Panc1 (cell line): ENCODE measurements at regions not wholly inside any gene's neighbourhood (a gene's known extent, or its start where the extent isn't known, plus 50 kb on each side); places are given as distances from the start of the nearest gene placed in this dataset.

Source experiments
- ATAC-seq: fragments of 200-7000 bp; cut with Tn5 transposase; 2 replicates; pipeline ENCODE4 v1.9.1; 2020; ENCODE audit warnings: mild to moderate bottlenecking, moderate library complexity
- BruUV-seq: library from RNA; stranded (reverse); fragments of 400-500 nt; replicated peaks from 2 replicates; lab custom pipeline; 2021; lab: Mats Ljungman, UMichigan
- CTCF ChIA-PET: fragments of 300-600 bp; sonication (Branson Sonifier 250); formaldehyde crosslinking; loops from one replicate; lab custom pipeline; 2022; ENCODE audit warnings: antibody characterized with exemption; lab: Charles Lee
- POLR2A ChIA-PET: fragments of 300-600 bp; sonication (Branson Sonifier 250); formaldehyde crosslinking; loops from one replicate; lab custom pipeline; 2022; ENCODE audit warnings: antibody characterized with exemption; lab: Charles Lee
- DNase-seq: peaks from one replicate; pipeline ENCODE4 v3.0.0-alpha.2; 2010; ENCODE audit warnings: low read depth, low spot score
- H3K27ac ChIP-seq: 2 replicates; pipeline ENCODE4 v1.5.1; 2011; ENCODE audit warnings: mild to moderate bottlenecking, low read length, inconsistent platforms
- H3K27me3 ChIP-seq: fragments of 200-500 bp; sonication (Bioruptor generic); 2 replicates; pipeline ENCODE4 v1.6.0; 2014; ENCODE audit warnings: low read length, inconsistent platforms; ENCODE audit not compliant: control insufficient read depth, insufficient read depth
- H3K36me3 ChIP-seq: fragments of 200-500 bp; sonication (Bioruptor generic); 2 replicates; pipeline ENCODE4 v1.5.1; 2014; ENCODE audit warnings: inconsistent platforms, mild to moderate bottlenecking, low read length, moderate library complexity; ENCODE audit not compliant: control insufficient read depth, insufficient read depth
- H3K4me1 ChIP-seq: 2 replicates; pipeline ENCODE4 v1.5.1; 2011; ENCODE audit warnings: inconsistent platforms, mild to moderate bottlenecking, low read length, moderate library complexity; ENCODE audit not compliant: control insufficient read depth, insufficient read depth
- H3K4me3 ChIP-seq, 2 experiments: 2 replicates each; pipeline ENCODE4 v1.5.1; 2011 to 2012; ENCODE audit warnings: low read depth in 2 of 2, low read length in 2 of 2, mild to moderate bottlenecking in 2 of 2, inconsistent platforms in 1 of 2, moderate library complexity in 1 of 2
- H3K9me3 ChIP-seq: fragments of 200-500 bp; sonication (Bioruptor generic); 2 replicates; pipeline ENCODE4 v1.5.1; 2014; ENCODE audit warnings: low read depth, mild to moderate bottlenecking, inconsistent platforms, low read length, moderate library complexity; ENCODE audit not compliant: control insufficient read depth, insufficient read depth
- CTCF ChIP-seq: fragments of 450-650 bp; IDR thresholded peaks from 2 replicates; pipeline ENCODE4 v1.5.1; 2017; ENCODE audit warnings: mild to moderate bottlenecking
- POLR2AphosphoS5 ChIP-seq: IDR thresholded peaks from 2 replicates; pipeline ENCODE4 v1.6.1; 2012; ENCODE audit warnings: mild to moderate bottlenecking, low read depth, low read length, moderate library complexity
- REST ChIP-seq, 2 experiments: IDR thresholded peaks; 2 replicates each; pipeline ENCODE4 v1.6.1; 2011 to 2012; ENCODE audit warnings: low read depth in 2 of 2, control low read depth in 1 of 2, low read length in 1 of 2, mild to moderate bottlenecking in 1 of 2, moderate library complexity in 1 of 2; ENCODE audit not compliant: insufficient read depth in 1 of 2
- SIN3A ChIP-seq: IDR thresholded peaks from 2 replicates; pipeline ENCODE4 v1.6.1; 2012; ENCODE audit warnings: low read depth, mild to moderate bottlenecking, low read length, moderate library complexity, borderline replicate concordance; ENCODE audit not compliant: insufficient read depth
- TCF7L2 ChIP-seq: IDR thresholded peaks from 2 replicates; pipeline ENCODE4 v1.6.1; 2011; ENCODE audit warnings: mild to moderate bottlenecking, low read depth, low read length, inconsistent platforms
- in situ Hi-C: cut with HindIII; loops from 2 replicates; pipeline ENCODE4 v1.10.0; 2016; ENCODE audit warnings: low sequenced_read_pairs, low pct_unique_long_range_greater_than_20kb
- intact Hi-C: fragments of 100-400 bp; cut with micrococcal nuclease; formaldehyde crosslinking; loops from one replicate; pipeline ENCODE4 v1.10.0; 2022; ENCODE audit not compliant: unreplicated experiment

GRCh38 chr10:125333769-125334168 lies 173.4 kb upstream of the CTBP2 start:
- H3K27me3 ChIP-seq = no peaks in the 10 kb centered on the region
- no peaks in the 10 kb centered on the region for H3K36me3 ChIP-seq
- no peak for DNase-seq
- intact Hi-C loops = no loop called here
- no peak for TF ChIP-seq REST (IDR thresholded peaks at IDR 0.05; ENCODE audit: insufficient read depth in 1 of 2, low read depth in 2 of 2, low read length in 1 of 2)
- TF ChIP-seq SIN3A = no peak
- TF ChIP-seq POLR2AphosphoS5 = no peak
- TF ChIP-seq TCF7L2 = no peak
- TF ChIP-seq CTCF = no peak
- CTCF ChIA-PET = no interaction called here
- BruUV-seq = no TSS peak
- no peaks in the 10 kb centered on the region for H3K9me3 ChIP-seq
- no peaks in the 10 kb centered on the region for H3K4me1 ChIP-seq
- no peak overlapping the region for H3K27ac ChIP-seq
- H3K4me3 ChIP-seq = no peak overlapping the region
- no peak for ATAC-seq
- POLR2A ChIA-PET = no interaction called here
- in situ Hi-C loops = no loop called here

- CTCF ChIA-PET = no interaction called here
- TF ChIP-seq POLR2AphosphoS5 = no peak
- TF ChIP-seq CTCF = no peak
- TF ChIP-seq TCF7L2 = no peak
- TF ChIP-seq SIN3A = no peak
- no peak for TF ChIP-seq REST (IDR thresholded peaks at IDR 0.05; ENCODE audit: insufficient read depth in 1 of 2, low read depth in 2 of 2, low read length in 1 of 2)
- BruUV-seq = no TSS peak
- no peaks in the 10 kb centered on the region for H3K4me1 ChIP-seq
- H3K4me3 ChIP-seq = no peak overlapping the region
- in situ Hi-C loops = no loop called here
- POLR2A ChIA-PET = no interaction called here
- H3K27me3 ChIP-seq = no peaks in the 10 kb centered on the region
- no peaks in the 10 kb centered on the region for H3K9me3 ChIP-seq
- ATAC-seq (no peak), DNase-seq (no peak)
- no peak overlapping the region for H3K27ac ChIP-seq
- no peaks in the 10 kb centered on the region for H3K36me3 ChIP-seq
- intact Hi-C loops = no loop called here
Measured at GRCh38 chr10:125333209-125333591, 172.8 kb upstream of the CTBP2 start.
